ENCODE measurements at regions not wholly inside any gene's neighbourhood (a gene's known extent, or its start where the extent isn't known, plus 50 kb on each side); places are given as distances from the start of the nearest gene placed in this dataset.

GRCh38 chr18:44568342-44568741, 112.3 kb upstream of the SETBP1 start:
- no peak for ATAC-seq (ENCODE audit: insufficient read depth, low FRiP score)
- no peak overlapping the region for H3K27ac ChIP-seq (ENCODE audit: low read depth in 1 of 2, low read length in 1 of 2)
- no peaks in the 10 kb centered on the region for H3K36me3 ChIP-seq (ENCODE audit: control insufficient read depth in 4 of 4, insufficient read depth in 4 of 4, low read length in 4 of 4)
- TF ChIP-seq CTCF (IDR thresholded peaks at IDR 0.05; ENCODE audit: control extremely low read depth, extremely low read depth) = no peak
- no peak for DNase-seq
- H3K4me3 ChIP-seq = no peak overlapping the region
- 93 to 95% methylated on average over 2 of the region's 2 CpGs for WGBS, 2 donors
- no peaks in the 10 kb centered on the region for H3K9me3 ChIP-seq (ENCODE audit: control insufficient read depth in 4 of 4, insufficient read depth in 3 of 4, low read length in 3 of 4)
- no peaks in the 10 kb centered on the region for H3K27me3 ChIP-seq (ENCODE audit: control insufficient read depth in 3 of 3, insufficient read depth in 3 of 3, low read length in 2 of 3)
- no peak overlapping the region for H3K9ac ChIP-seq (ENCODE audit: insufficient read depth in 1 of 2, low read length in 2 of 2)
- no peaks in the 10 kb centered on the region for H3K4me1 ChIP-seq (ENCODE audit: control insufficient read depth in 5 of 5, insufficient read depth in 5 of 5, low read length in 5 of 5)

DNA sequence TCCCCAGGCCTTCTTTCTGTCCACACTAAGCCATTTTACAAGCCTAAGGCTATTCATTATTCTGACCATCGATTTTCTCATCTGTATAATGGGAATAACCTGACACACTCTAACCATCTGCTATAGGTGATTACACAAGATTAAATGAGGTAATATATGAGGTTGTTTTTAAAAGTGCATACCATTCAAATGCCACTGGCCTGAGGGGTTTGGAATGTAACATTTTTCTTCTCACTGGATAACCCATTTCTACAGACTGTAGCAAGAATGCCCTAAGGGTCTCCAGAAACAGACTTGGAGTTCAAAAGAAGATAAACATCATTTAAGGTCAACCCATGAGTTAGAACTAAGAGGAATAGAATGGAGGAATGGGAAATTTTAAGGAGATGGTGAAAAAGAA, 111.7 kb upstream of the SETBP1 start:
- H3K36me3 ChIP-seq (ENCODE audit: control insufficient read depth in 4 of 4, insufficient read depth in 4 of 4, low read length in 4 of 4) = no peaks in the 10 kb centered on the region
- TF ChIP-seq CTCF (IDR thresholded peaks at IDR 0.05; ENCODE audit: control extremely low read depth, extremely low read depth) = no peak
- H3K4me1 ChIP-seq (ENCODE audit: control insufficient read depth in 5 of 5, insufficient read depth in 5 of 5, low read length in 5 of 5) = no peaks in the 10 kb centered on the region
- no peaks in the 10 kb centered on the region for H3K9me3 ChIP-seq (ENCODE audit: control insufficient read depth in 4 of 4, insufficient read depth in 3 of 4, low read length in 3 of 4)
- 90% methylated on average over 1 of the region's 1 CpG for WGBS, 2 donors
- no peak overlapping the region for H3K27ac ChIP-seq (ENCODE audit: low read depth in 1 of 2, low read length in 1 of 2)
- DNase-seq = no peak
- H3K4me3 ChIP-seq = no peak overlapping the region
- no peak for ATAC-seq (ENCODE audit: insufficient read depth, low FRiP score)
- H3K27me3 ChIP-seq (ENCODE audit: control insufficient read depth in 3 of 3, insufficient read depth in 3 of 3, low read length in 2 of 3) = no peaks in the 10 kb centered on the region
- no peak overlapping the region for H3K9ac ChIP-seq (ENCODE audit: insufficient read depth in 1 of 2, low read length in 2 of 2)

- ATAC-seq (ENCODE audit: insufficient read depth, low FRiP score) (no peak), DNase-seq (no peak)
- WGBS, 2 donors = 93 to 100% methylated on average over 1 of the region's 1 CpG
Observed at GRCh38 chr18:44569391-44570055, 111.2 kb upstream of the SETBP1 start.

More at GRCh38 chr18:44569391-44570055, 111.2 kb upstream of the SETBP1 start:
- Histone ChIP-seq H3K9me3 (ENCODE audit: control insufficient read depth in 4 of 4, insufficient read depth in 3 of 4, low read length in 3 of 4) (no peaks in the 10 kb centered on the region), H3K27me3 (ENCODE audit: control insufficient read depth in 3 of 3, insufficient read depth in 3 of 3, low read length in 2 of 3) (no peaks in the 10 kb centered on the region), H3K4me1 (ENCODE audit: control insufficient read depth in 5 of 5, insufficient read depth in 5 of 5, low read length in 5 of 5) (no peaks in the 10 kb centered on the region), H3K27ac (ENCODE audit: low read depth in 1 of 2, low read length in 1 of 2) (no peak overlapping the region), H3K36me3 (ENCODE audit: control insufficient read depth in 4 of 4, insufficient read depth in 4 of 4, low read length in 4 of 4) (no peaks in the 10 kb centered on the region), H3K4me3 (no peak overlapping the region), H3K9ac (ENCODE audit: insufficient read depth in 1 of 2, low read length in 2 of 2) (no peak overlapping the region)
- no peak for TF ChIP-seq CTCF (IDR thresholded peaks at IDR 0.05; ENCODE audit: control extremely low read depth, extremely low read depth)

All from lung (tissue), 11 donors.